ENCODE measurements at regions not wholly inside any gene's neighbourhood (a gene's known extent, or its start where the extent isn't known, plus 50 kb on each side); places are given as distances from the start of the nearest gene placed in this dataset.

DNA sequence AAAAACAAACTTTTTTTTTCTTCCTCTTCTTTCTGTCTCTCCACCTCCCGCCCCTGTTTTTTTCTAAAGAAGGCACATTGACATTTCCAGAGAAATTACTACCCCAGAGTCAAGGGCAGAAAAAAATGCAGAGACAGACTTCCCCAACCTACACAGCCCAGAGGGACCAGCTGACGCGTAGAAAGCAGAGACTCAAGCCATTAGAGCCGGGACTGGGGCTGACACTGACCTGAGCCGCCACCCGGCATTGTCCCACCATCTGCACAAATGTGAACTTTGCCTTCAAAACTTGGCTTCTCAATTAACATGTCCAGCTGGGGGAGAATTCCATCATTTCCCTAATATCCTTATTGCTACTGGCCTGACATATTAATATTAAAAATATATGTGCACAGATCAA lies 385.6 kb downstream of the NR2F2 start:
- TF ChIP-seq, protein P1, sequence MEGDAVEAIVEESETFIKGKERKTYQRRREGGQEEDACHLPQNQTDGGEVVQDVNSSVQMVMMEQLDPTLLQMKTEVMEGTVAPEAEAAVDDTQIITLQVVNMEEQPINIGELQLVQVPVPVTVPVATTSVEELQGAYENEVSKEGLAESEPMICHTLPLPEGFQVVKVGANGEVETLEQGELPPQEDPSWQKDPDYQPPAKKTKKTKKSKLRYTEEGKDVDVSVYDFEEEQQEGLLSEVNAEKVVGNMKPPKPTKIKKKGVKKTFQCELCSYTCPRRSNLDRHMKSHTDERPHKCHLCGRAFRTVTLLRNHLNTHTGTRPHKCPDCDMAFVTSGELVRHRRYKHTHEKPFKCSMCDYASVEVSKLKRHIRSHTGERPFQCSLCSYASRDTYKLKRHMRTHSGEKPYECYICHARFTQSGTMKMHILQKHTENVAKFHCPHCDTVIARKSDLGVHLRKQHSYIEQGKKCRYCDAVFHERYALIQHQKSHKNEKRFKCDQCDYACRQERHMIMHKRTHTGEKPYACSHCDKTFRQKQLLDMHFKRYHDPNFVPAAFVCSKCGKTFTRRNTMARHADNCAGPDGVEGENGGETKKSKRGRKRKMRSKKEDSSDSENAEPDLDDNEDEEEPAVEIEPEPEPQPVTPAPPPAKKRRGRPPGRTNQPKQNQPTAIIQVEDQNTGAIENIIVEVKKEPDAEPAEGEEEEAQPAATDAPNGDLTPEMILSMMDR (IDR thresholded peaks at IDR 0.05; ENCODE audit: low read depth, low read length, poor library complexity, severe bottlenecking): no peak
- TF ChIP-seq EZH2phosphoT487 (IDR thresholded peaks at IDR 0.05; ENCODE audit: borderline replicate concordance, low read length): no peak
